HepG2 (cell line): ENCODE measurements at regions not wholly inside any gene's neighbourhood (a gene's known extent, or its start where the extent isn't known, plus 50 kb on each side); places are given as distances from the start of the nearest gene placed in this dataset.

ENCODE experiments used
- ATRX ChIP-seq: sonication (generic); formaldehyde crosslinking; IDR thresholded peaks from 2 replicates; pipeline ENCODE4 v1.4.0; 2020; ENCODE audit warnings: missing genetic modification reagents, borderline replicate concordance
- EHMT2 ChIP-seq: fragments of 200-600 bp; sonication (generic); IDR thresholded peaks from 2 replicates; pipeline ENCODE4 v1.7.0; 2017; ENCODE audit warnings: antibody characterized with exemption, low read depth, low read length, borderline replicate concordance
- HOXA5 ChIP-seq: sonication (generic); formaldehyde crosslinking; IDR thresholded peaks from 2 replicates; pipeline ENCODE4 v1.4.0; 2020; ENCODE audit warnings: missing genetic modification reagents
- PRPF4 ChIP-seq: fragments of 200-400 bp; formaldehyde crosslinking; IDR thresholded peaks from 2 replicates; pipeline ENCODE4 v1.6.1; 2016; ENCODE audit warnings: low read length, low read depth; ENCODE audit not compliant: poor library complexity, severe bottlenecking
- ZFP37 ChIP-seq: sonication (generic); formaldehyde crosslinking; IDR thresholded peaks from 2 replicates; pipeline ENCODE4 v1.4.0; 2020; ENCODE audit warnings: missing genetic modification reagents, borderline replicate concordance
- TF ChIP-seq, protein P1 (sequence below): sonication (generic); formaldehyde crosslinking; IDR thresholded peaks from 2 replicates; pipeline ENCODE4 v1.5.0; 2020; ENCODE audit warnings: mild to moderate bottlenecking, missing genetic modification reagents, borderline replicate concordance
- TF ChIP-seq, protein P2 (sequence below): sonication (generic); formaldehyde crosslinking; IDR thresholded peaks from 2 replicates; pipeline ENCODE4 v1.4.0; 2020; ENCODE audit warnings: missing genetic modification reagents
- TF ChIP-seq, protein P3 (sequence below): sonication (generic); formaldehyde crosslinking; IDR thresholded peaks from 2 replicates; pipeline ENCODE4 v1.4.0; 2020; ENCODE audit warnings: missing genetic modification reagents
- TF ChIP-seq, protein P4 (sequence below): sonication (generic); formaldehyde crosslinking; IDR thresholded peaks from 2 replicates; pipeline ENCODE4 v1.4.0; 2020; ENCODE audit warnings: missing genetic modification reagents, borderline replicate concordance

DNA sequence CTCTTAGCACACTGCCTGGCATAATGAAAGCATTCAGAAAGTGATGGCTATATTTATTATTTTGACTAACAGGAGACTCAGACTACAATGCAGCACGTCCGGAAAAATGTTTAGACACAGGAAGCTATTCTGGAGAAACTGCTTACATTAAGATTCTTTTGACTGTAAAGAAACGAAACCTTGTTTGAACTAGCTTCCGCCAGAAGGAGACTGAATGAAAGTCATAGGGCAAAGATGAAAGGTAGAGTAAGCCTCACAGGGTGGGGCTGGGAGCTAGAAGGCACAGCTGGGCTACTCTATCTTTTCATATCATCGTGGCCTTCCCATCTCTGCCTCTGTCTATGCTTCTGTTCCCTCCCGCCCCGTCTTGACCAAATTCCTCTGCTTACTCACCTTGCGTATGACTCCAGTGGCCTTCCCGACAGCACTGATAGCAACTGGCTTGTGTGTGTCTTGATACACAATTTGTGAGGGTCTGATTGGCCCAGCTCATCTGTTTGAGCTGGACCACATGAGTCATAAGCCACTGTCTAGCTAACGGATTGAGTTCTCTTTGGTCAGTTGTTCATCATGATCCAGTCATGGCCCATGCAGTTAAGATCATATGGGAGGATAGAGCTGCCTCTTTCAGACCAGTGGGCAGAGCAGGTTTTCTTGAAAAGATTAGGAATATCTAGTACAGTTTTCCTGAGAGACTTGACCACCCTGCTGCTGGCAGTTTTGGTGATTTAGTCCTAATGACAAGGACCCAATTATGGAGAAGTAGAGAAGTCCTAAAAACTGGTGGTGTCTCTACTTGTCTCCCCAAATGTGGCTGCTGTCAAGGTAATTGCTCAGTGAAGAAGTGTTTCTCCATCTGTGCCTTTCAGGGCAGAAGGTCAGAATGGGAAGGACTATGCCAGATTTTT lies 151.5 kb upstream of the SLC38A2 start (continued):
- TF ChIP-seq, protein P1, sequence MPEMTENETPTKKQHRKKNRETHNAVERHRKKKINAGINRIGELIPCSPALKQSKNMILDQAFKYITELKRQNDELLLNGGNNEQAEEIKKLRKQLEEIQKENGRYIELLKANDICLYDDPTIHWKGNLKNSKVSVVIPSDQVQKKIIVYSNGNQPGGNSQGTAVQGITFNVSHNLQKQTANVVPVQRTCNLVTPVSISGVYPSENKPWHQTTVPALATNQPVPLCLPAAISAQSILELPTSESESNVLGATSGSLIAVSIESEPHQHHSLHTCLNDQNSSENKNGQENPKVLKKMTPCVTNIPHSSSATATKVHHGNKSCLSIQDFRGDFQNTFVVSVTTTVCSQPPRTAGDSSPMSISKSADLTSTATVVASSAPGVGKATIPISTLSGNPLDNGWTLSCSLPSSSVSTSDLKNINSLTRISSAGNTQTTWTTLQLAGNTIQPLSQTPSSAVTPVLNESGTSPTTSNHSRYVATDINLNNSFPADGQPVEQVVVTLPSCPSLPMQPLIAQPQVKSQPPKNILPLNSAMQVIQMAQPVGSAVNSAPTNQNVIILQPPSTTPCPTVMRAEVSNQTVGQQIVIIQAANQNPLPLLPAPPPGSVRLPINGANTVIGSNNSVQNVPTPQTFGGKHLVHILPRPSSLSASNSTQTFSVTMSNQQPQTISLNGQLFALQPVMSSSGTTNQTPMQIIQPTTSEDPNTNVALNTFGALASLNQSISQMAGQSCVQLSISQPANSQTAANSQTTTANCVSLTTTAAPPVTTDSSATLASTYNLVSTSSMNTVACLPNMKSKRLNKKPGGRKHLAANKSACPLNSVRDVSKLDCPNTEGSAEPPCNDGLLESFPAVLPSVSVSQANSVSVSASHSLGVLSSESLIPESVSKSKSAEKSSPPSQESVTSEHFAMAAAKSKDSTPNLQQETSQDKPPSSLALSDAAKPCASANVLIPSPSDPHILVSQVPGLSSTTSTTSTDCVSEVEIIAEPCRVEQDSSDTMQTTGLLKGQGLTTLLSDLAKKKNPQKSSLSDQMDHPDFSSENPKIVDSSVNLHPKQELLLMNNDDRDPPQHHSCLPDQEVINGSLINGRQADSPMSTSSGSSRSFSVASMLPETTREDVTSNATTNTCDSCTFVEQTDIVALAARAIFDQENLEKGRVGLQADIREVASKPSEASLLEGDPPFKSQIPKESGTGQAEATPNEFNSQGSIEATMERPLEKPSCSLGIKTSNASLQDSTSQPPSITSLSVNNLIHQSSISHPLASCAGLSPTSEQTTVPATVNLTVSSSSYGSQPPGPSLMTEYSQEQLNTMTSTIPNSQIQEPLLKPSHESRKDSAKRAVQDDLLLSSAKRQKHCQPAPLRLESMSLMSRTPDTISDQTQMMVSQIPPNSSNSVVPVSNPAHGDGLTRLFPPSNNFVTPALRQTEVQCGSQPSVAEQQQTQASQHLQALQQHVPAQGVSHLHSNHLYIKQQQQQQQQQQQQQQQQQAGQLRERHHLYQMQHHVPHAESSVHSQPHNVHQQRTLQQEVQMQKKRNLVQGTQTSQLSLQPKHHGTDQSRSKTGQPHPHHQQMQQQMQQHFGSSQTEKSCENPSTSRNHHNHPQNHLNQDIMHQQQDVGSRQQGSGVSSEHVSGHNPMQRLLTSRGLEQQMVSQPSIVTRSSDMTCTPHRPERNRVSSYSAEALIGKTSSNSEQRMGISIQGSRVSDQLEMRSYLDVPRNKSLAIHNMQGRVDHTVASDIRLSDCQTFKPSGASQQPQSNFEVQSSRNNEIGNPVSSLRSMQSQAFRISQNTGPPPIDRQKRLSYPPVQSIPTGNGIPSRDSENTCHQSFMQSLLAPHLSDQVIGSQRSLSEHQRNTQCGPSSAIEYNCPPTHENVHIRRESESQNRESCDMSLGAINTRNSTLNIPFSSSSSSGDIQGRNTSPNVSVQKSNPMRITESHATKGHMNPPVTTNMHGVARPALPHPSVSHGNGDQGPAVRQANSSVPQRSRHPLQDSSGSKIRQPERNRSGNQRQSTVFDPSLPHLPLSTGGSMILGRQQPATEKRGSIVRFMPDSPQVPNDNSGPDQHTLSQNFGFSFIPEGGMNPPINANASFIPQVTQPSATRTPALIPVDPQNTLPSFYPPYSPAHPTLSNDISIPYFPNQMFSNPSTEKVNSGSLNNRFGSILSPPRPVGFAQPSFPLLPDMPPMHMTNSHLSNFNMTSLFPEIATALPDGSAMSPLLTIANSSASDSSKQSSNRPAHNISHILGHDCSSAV (CRISPR knock-in tag): no peak
- TF ChIP-seq ATRX (CRISPR knock-in tag) (no peak), HOXA5 (CRISPR knock-in tag) (no peak), ZFP37 (CRISPR knock-in tag) (no peak), EHMT2 (peak; percentile 44; the same call in 1 of the 2 replicates), PRPF4 (no peak)
- TF ChIP-seq, protein P2, sequence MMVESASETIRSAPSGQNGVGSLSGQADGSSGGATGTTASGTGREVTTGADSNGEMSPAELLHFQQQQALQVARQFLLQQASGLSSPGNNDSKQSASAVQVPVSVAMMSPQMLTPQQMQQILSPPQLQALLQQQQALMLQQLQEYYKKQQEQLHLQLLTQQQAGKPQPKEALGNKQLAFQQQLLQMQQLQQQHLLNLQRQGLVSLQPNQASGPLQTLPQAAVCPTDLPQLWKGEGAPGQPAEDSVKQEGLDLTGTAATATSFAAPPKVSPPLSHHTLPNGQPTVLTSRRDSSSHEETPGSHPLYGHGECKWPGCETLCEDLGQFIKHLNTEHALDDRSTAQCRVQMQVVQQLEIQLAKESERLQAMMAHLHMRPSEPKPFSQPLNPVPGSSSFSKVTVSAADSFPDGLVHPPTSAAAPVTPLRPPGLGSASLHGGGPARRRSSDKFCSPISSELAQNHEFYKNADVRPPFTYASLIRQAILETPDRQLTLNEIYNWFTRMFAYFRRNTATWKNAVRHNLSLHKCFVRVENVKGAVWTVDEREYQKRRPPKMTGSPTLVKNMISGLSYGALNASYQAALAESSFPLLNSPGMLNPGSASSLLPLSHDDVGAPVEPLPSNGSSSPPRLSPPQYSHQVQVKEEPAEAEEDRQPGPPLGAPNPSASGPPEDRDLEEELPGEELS (CRISPR knock-in tag): peak; percentile 66; the same call in 1 of the 2 replicates
- TF ChIP-seq, protein P3, sequence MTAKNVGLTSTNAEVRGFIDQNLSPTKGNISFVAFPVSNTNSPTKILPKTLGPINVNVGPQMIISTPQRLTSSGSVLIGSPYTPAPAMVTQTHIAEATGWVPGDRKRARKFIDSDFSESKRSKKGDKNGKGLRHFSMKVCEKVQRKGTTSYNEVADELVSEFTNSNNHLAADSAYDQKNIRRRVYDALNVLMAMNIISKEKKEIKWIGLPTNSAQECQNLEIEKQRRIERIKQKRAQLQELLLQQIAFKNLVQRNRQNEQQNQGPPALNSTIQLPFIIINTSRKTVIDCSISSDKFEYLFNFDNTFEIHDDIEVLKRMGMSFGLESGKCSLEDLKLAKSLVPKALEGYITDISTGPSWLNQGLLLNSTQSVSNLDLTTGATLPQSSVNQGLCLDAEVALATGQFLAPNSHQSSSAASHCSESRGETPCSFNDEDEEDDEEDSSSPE (CRISPR knock-in tag): no peak
- TF ChIP-seq, protein P4, sequence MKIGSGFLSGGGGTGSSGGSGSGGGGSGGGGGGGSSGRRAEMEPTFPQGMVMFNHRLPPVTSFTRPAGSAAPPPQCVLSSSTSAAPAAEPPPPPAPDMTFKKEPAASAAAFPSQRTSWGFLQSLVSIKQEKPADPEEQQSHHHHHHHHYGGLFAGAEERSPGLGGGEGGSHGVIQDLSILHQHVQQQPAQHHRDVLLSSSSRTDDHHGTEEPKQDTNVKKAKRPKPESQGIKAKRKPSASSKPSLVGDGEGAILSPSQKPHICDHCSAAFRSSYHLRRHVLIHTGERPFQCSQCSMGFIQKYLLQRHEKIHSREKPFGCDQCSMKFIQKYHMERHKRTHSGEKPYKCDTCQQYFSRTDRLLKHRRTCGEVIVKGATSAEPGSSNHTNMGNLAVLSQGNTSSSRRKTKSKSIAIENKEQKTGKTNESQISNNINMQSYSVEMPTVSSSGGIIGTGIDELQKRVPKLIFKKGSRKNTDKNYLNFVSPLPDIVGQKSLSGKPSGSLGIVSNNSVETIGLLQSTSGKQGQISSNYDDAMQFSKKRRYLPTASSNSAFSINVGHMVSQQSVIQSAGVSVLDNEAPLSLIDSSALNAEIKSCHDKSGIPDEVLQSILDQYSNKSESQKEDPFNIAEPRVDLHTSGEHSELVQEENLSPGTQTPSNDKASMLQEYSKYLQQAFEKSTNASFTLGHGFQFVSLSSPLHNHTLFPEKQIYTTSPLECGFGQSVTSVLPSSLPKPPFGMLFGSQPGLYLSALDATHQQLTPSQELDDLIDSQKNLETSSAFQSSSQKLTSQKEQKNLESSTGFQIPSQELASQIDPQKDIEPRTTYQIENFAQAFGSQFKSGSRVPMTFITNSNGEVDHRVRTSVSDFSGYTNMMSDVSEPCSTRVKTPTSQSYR (CRISPR knock-in tag): no peak
